PC-9 (cell line): ENCODE measurements at regions not wholly inside any gene's neighbourhood (a gene's known extent, or its start where the extent isn't known, plus 50 kb on each side); places are given as distances from the start of the nearest gene placed in this dataset.

ENCODE experiments used
- BruUV-seq: library from RNA; stranded (reverse); fragments of 400-500 nt; replicated peaks from 2 replicates; lab custom pipeline; 2021; lab: Mats Ljungman, UMichigan
- CTCF ChIA-PET: fragments of 300-600 bp; sonication (Branson Sonifier 250); formaldehyde crosslinking; loops from one replicate; lab custom pipeline; 2022; ENCODE audit warnings: antibody characterized with exemption; lab: Charles Lee
- POLR2A ChIA-PET: fragments of 300-600 bp; sonication (Branson Sonifier 250); formaldehyde crosslinking; loops from one replicate; lab custom pipeline; 2022; ENCODE audit warnings: antibody characterized with exemption; ENCODE audit not compliant: unreplicated experiment; lab: Charles Lee
- DNase-seq, 2 experiments: peaks; one replicate each; pipeline versions ENCODE4 v3.0.0 to v3.0.0-alpha.2; 2015 to 2022; ENCODE audit warnings: mixed read lengths in 1 of 2
- H2AFZ ChIP-seq: fragments of 200-600 bp; sonication (generic); 2 replicates; pipeline ENCODE4 v1.8.1; 2017; ENCODE audit warnings: antibody characterized with exemption
- H3F3A ChIP-seq: fragments of 200-600 bp; sonication (generic); 2 replicates; pipeline ENCODE4 v1.8.1; 2017; ENCODE audit warnings: antibody characterized with exemption, mild to moderate bottlenecking, low read depth; ENCODE audit not compliant: insufficient read depth
- H3K27ac ChIP-seq: fragments of 200-600 bp; sonication (generic); 2 replicates; pipeline ENCODE4 v1.6.1; 2016; ENCODE audit warnings: mixed run types
- H3K27me3 ChIP-seq: fragments of 200-600 bp; sonication (generic); 2 replicates; pipeline ENCODE4 v1.6.1; 2016; ENCODE audit warnings: low read depth, mixed run types; ENCODE audit not compliant: insufficient read depth
- H3K36me3 ChIP-seq: fragments of 200-600 bp; sonication (generic); 2 replicates; pipeline ENCODE4 v1.6.1; 2016; ENCODE audit warnings: low read depth, mixed run types
- H3K4me1 ChIP-seq: fragments of 200-600 bp; sonication (generic); replicated peaks from 2 replicates; pipeline ENCODE4 v1.6.1; 2016; ENCODE audit warnings: mixed run types; ENCODE audit not compliant: insufficient read depth
- H3K4me2 ChIP-seq: fragments of 200-600 bp; sonication (generic); 2 replicates; pipeline ENCODE4 v1.6.1; 2017; ENCODE audit warnings: mixed run types
- H3K4me3 ChIP-seq: fragments of 200-600 bp; sonication (generic); 2 replicates; pipeline ENCODE4 v1.6.1; 2016; ENCODE audit warnings: mixed run types
- H3K79me2 ChIP-seq: fragments of 200-600 bp; sonication (generic); 2 replicates; pipeline ENCODE4 v1.6.1; 2017; ENCODE audit warnings: low read depth, mixed run types
- H3K9me2 ChIP-seq: fragments of 200-600 bp; sonication (generic); 2 replicates; pipeline ENCODE4 v1.8.1; 2017; ENCODE audit warnings: mild to moderate bottlenecking; ENCODE audit not compliant: insufficient read depth
- H3K9me3 ChIP-seq: fragments of 200-600 bp; sonication (generic); 2 replicates; pipeline ENCODE4 v1.8.1; 2016; ENCODE audit warnings: low read depth; ENCODE audit not compliant: insufficient read depth
- H4K20me1 ChIP-seq: fragments of 200-600 bp; sonication (generic); 2 replicates; pipeline ENCODE4 v1.8.1; 2017; ENCODE audit not compliant: insufficient read depth
- EZH2 ChIP-seq: fragments of 200-600 bp; sonication (generic); IDR thresholded peaks from 2 replicates; pipeline ENCODE4 v1.8.0; 2017; ENCODE audit warnings: antibody characterized with exemption, low read depth
- intact Hi-C: fragments of 100-400 bp; cut with micrococcal nuclease; formaldehyde crosslinking; loops from one replicate; pipeline ENCODE4 v1.10.0; 2022; ENCODE audit not compliant: unreplicated experiment
- TF ChIP-seq, protein P1 (sequence below): fragments of 200-600 bp; sonication (generic); conservative IDR thresholded peaks from 2 replicates; pipeline ENCODE4 v1.6.1; 2017; ENCODE audit warnings: mixed run types, antibody characterized with exemption, mild to moderate bottlenecking, moderate library complexity

DNA sequence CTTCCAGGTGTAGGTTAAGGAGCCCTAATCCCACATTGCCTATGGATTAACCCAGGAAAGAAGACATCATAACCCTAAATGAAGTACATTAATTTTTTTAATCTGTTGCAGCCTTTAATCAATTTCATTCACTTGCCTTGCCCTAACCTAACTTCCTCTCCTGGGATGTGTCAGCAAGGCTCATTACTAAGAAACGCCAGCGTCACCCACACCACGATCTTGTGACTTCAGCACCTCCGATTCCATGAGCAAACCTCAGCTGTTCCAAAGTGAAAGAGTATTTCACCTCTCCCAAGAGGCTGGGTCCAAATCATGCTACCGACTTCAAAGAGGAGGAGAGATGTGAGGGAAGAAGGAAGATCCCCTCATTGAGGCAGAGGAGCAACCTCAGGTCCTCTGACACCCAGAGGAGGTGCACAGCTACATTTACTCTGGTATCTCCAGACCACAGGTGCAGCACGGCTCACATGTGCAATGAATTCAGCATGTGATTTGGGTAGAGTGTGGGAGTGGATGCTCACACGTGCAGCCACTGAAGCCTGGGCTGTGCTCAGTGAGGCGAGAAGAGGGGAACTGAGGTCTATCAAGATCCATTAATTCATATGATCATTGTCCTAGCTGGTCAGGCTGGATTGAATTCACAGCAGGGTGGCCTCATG, 134.1 kb downstream of the SLC30A10 start:
- intact Hi-C loops = no loop called here
- H2AFZ ChIP-seq = no peak overlapping the region
- H3K27ac ChIP-seq = no peak overlapping the region

DNA sequence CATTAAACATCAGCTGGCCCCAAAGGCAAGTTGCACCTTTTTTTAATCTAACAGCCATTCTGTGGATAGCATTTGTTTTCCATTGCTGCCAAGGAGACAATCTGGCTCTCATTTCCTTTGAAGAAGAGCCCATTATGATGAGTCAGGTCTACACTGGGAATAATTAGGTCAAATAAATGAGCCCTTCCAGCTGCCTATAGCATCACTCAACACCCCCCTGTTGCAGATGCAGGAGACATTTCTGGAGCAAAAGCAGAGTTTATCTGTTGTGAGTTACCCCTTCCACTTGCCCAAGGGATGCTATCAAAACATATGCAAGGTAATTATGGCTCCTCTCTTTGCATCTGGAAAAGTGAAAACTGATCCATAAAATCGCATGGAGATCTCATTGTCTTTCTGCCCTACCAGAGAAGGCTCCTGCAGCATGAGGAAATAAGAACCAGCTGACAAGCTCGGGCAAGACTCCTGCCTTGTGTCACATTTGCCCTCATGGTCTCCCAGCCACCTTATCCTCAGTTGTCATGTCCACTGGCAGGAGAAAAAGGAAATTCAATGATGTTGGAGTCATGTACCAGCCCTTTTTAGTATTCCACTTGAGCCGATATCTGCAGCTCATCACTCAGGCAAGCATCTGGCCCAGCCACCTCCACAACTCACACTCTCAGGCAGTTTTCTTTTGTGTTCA, 135.9 kb downstream of the SLC30A10 start:
- H2AFZ ChIP-seq = no peak overlapping the region
- no peak for DNase-seq
- no TSS peak for BruUV-seq
- H3K4me3 ChIP-seq = no peak overlapping the region
- H3K9me3 ChIP-seq = no peaks in the 10 kb centered on the region; the same call in 1 of the 2 replicates
- no peaks in the 10 kb centered on the region for H3K36me3 ChIP-seq
- POLR2A ChIA-PET = no interaction called here
- no peaks in the 10 kb centered on the region for H4K20me1 ChIP-seq
- H3K27ac ChIP-seq = no peak overlapping the region
- CTCF ChIA-PET = no interaction called here
- TF ChIP-seq EZH2 = no peak
- TF ChIP-seq, protein P1, sequence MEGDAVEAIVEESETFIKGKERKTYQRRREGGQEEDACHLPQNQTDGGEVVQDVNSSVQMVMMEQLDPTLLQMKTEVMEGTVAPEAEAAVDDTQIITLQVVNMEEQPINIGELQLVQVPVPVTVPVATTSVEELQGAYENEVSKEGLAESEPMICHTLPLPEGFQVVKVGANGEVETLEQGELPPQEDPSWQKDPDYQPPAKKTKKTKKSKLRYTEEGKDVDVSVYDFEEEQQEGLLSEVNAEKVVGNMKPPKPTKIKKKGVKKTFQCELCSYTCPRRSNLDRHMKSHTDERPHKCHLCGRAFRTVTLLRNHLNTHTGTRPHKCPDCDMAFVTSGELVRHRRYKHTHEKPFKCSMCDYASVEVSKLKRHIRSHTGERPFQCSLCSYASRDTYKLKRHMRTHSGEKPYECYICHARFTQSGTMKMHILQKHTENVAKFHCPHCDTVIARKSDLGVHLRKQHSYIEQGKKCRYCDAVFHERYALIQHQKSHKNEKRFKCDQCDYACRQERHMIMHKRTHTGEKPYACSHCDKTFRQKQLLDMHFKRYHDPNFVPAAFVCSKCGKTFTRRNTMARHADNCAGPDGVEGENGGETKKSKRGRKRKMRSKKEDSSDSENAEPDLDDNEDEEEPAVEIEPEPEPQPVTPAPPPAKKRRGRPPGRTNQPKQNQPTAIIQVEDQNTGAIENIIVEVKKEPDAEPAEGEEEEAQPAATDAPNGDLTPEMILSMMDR = no peak
- no peaks in the 10 kb centered on the region for H3F3A ChIP-seq
- H3K4me1 ChIP-seq = peaks cover 12% of the 10 kb centered on the region; the same call in 1 of the 2 replicates
- intact Hi-C loops = no loop called here
- H3K79me2 ChIP-seq = no peaks in the 10 kb centered on the region
- no peak overlapping the region for H3K4me2 ChIP-seq
- no peaks in the 10 kb centered on the region for H3K9me2 ChIP-seq
- H3K27me3 ChIP-seq = no peaks in the 10 kb centered on the region

More for the DNA sequence above, 134.1 kb downstream of the SLC30A10 start:
- BruUV-seq = no TSS peak
- Histone ChIP-seq H3K4me1 (peaks cover 12% of the 10 kb centered on the region; the same call in 1 of the 2 replicates), H4K20me1 (no peaks in the 10 kb centered on the region), H3K4me2 (no peak overlapping the region), H3K27me3 (no peaks in the 10 kb centered on the region), H3K4me3 (no peak overlapping the region), H3K79me2 (no peaks in the 10 kb centered on the region), H3K9me2 (no peaks in the 10 kb centered on the region), H3K9me3 (no peaks in the 10 kb centered on the region; the same call in 1 of the 2 replicates), H3F3A (no peaks in the 10 kb centered on the region), H3K36me3 (no peaks in the 10 kb centered on the region)
- no peak for DNase-seq
- no peak for TF ChIP-seq EZH2
- ChIA-PET POLR2A (no interaction called here), CTCF (no interaction called here)

DNA sequence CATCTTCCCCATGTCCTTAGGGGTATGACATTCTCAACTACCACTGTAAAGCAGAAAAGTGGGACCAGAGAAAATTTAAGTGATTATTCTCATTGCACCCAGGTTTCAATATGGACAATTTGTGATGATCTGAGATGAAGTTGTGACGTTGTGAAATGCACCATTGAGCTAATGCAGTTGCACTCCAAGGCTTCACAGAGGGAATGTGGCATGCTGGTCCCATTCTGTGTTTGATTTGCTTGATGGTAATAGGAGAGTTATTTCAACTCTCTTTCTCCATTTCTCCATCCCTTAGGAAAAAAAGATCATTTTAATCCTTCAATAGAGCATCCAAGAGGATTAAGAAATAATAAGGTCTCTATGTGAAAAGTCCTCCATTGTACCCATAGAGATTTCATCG, 136.6 kb downstream of the SLC30A10 start:
- no peak for TF ChIP-seq EZH2
- TF ChIP-seq, protein P1 = no peak
- POLR2A ChIA-PET = no interaction called here
- H3K27ac ChIP-seq = no peak overlapping the region
- H3K4me2 ChIP-seq = no peak overlapping the region
- H4K20me1 ChIP-seq = no peaks in the 10 kb centered on the region
- no peak overlapping the region for H3K4me3 ChIP-seq
- H2AFZ ChIP-seq = no peak overlapping the region
- DNase-seq = no peak
- peaks cover 12% of the 10 kb centered on the region; the same call in 1 of the 2 replicates for H3K4me1 ChIP-seq
- intact Hi-C loops = no loop called here
- no peaks in the 10 kb centered on the region for H3F3A ChIP-seq
- no peaks in the 10 kb centered on the region for H3K36me3 ChIP-seq
- H3K27me3 ChIP-seq = no peaks in the 10 kb centered on the region
- BruUV-seq = no TSS peak
- CTCF ChIA-PET = no interaction called here
- no peaks in the 10 kb centered on the region for H3K9me2 ChIP-seq
- H3K79me2 ChIP-seq = no peaks in the 10 kb centered on the region
- no peaks in the 10 kb centered on the region; the same call in 1 of the 2 replicates for H3K9me3 ChIP-seq
